Liver (tissue), 8 donors: ENCODE measurements at regions not wholly inside any gene's neighbourhood (a gene's known extent, or its start where the extent isn't known, plus 50 kb on each side); places are given as distances from the start of the nearest gene placed in this dataset.

Source experiments
- DNase-seq: peaks from one replicate; pipeline ENCODE4 v3.0.0-alpha.2; 2017; ENCODE audit warnings: low spot score
- H3K27ac ChIP-seq, 2 donors: one replicate each; pipeline ENCODE4 v1.7.0; 2013; ENCODE audit warnings: inconsistent platforms in 2 of 2, low read length in 2 of 2, control low read depth in 1 of 2, low read depth in 1 of 2, mild to moderate bottlenecking in 1 of 2
- H3K27me3 ChIP-seq, 4 donors: one replicate each; pipeline versions ENCODE4 v1.6.1 to v1.7.0; 2013; ENCODE audit warnings: low read length in 3 of 4, inconsistent platforms in 1 of 4, mild to moderate bottlenecking in 1 of 4, moderate library complexity in 1 of 4; ENCODE audit not compliant: control insufficient read depth in 4 of 4, insufficient read depth in 4 of 4
- H3K36me3 ChIP-seq, 4 donors: one replicate each; pipeline versions ENCODE4 v1.6.1 to v1.7.0; 2013; ENCODE audit warnings: low read length in 3 of 4, mild to moderate bottlenecking in 3 of 4, low read depth in 1 of 4, moderate library complexity in 1 of 4; ENCODE audit not compliant: control insufficient read depth in 4 of 4, insufficient read depth in 3 of 4
- H3K4me1 ChIP-seq, 4 donors: one replicate each; pipeline versions ENCODE4 v1.6.1 to v1.7.0; 2013; ENCODE audit warnings: low read length in 3 of 4, mild to moderate bottlenecking in 3 of 4, moderate library complexity in 1 of 4; ENCODE audit not compliant: control insufficient read depth in 4 of 4, insufficient read depth in 4 of 4
- H3K4me3 ChIP-seq, 3 donors: one replicate each; pipeline versions ENCODE4 v1.6.1 to v1.7.0; 2013; ENCODE audit warnings: low read length in 3 of 3, control low read depth in 1 of 3, low read depth in 1 of 3, mild to moderate bottlenecking in 1 of 3
- H3K9ac ChIP-seq, 2 donors: one replicate each; pipeline ENCODE4 v1.7.0; 2013; ENCODE audit warnings: low read length in 2 of 2, mild to moderate bottlenecking in 2 of 2, moderate library complexity in 2 of 2, control low read depth in 1 of 2, low read depth in 1 of 2
- H3K9me3 ChIP-seq, 4 donors: one replicate each; pipeline versions ENCODE4 v1.6.1 to v1.7.0; 2013; ENCODE audit warnings: low read length in 3 of 4; ENCODE audit not compliant: control insufficient read depth in 4 of 4
- EGR1 ChIP-seq, 2 donors: IDR thresholded peaks; 2 replicates each; pipeline ENCODE4 v1.6.1; 2016 to 2018; ENCODE audit warnings: antibody characterized with exemption in 2 of 2, low read depth in 2 of 2
- FOXA1 ChIP-seq: IDR thresholded peaks from 2 replicates; pipeline ENCODE4 v1.6.1; 2016; ENCODE audit warnings: antibody characterized with exemption
- FOXA2 ChIP-seq: IDR thresholded peaks from 2 replicates; pipeline ENCODE4 v1.6.1; 2016; ENCODE audit warnings: antibody characterized with exemption
- GABPA ChIP-seq, 2 donors: IDR thresholded peaks in 1 of 2; conservative IDR thresholded peaks in 1 of 2; 2 replicates each; pipeline ENCODE4 v1.6.1; 2016; ENCODE audit warnings: antibody characterized with exemption in 2 of 2, mild to moderate bottlenecking in 1 of 2, moderate library complexity in 1 of 2
- HNF4A ChIP-seq, 2 donors: conservative IDR thresholded peaks; 2 replicates each; pipeline ENCODE4 v1.6.1; 2016; ENCODE audit warnings: antibody characterized with exemption in 2 of 2, mild to moderate bottlenecking in 2 of 2
- HNF4G ChIP-seq: IDR thresholded peaks from 2 replicates; pipeline ENCODE4 v1.6.1; 2016; ENCODE audit warnings: antibody characterized with exemption
- JUND ChIP-seq, 2 donors: IDR thresholded peaks; 2 replicates each; pipeline ENCODE4 v1.6.1; 2016; ENCODE audit warnings: antibody characterized with exemption in 2 of 2
- NR2F2 ChIP-seq: IDR thresholded peaks from 2 replicates; pipeline ENCODE4 v1.6.1; 2016; ENCODE audit warnings: antibody characterized with exemption
- RXRA ChIP-seq, 2 donors: IDR thresholded peaks; 2 replicates each; pipeline ENCODE4 v1.6.1; 2017 to 2018; ENCODE audit warnings: antibody characterized with exemption in 2 of 2, mild to moderate bottlenecking in 1 of 2
- SP1 ChIP-seq: IDR thresholded peaks from 2 replicates; pipeline ENCODE4 v1.6.1; 2018; ENCODE audit warnings: antibody characterized with exemption, mild to moderate bottlenecking
- TAF1 ChIP-seq: conservative IDR thresholded peaks from 2 replicates; pipeline ENCODE4 v1.6.1; 2016; ENCODE audit warnings: antibody characterized with exemption, mild to moderate bottlenecking
- YY1 ChIP-seq: IDR thresholded peaks from 2 replicates; pipeline ENCODE4 v1.6.1; 2016; ENCODE audit warnings: antibody characterized with exemption, mild to moderate bottlenecking
- WGBS: extraction: QIAGEN DNeasy Blood & Tissue Kit; methylation state at CpG from one replicate; pipeline ENCODE4 v1.1.7; 2013; 5-methylcytosine and 5-hydroxymethylcytosine counted together
- TF ChIP-seq, protein P1 (sequence below): fragments of 150-350 bp; IDR thresholded peaks from 2 replicates; pipeline ENCODE4 v1.5.1; 2017; ENCODE audit warnings: improper control_type of control experiment, low read depth, low read length; ENCODE audit not compliant: missing input control
- TF ChIP-seq, protein P2 (sequence below): IDR thresholded peaks from 2 replicates; pipeline ENCODE4 v1.6.1; 2016; ENCODE audit warnings: antibody characterized with exemption
- TF ChIP-seq, protein P3 (sequence below): IDR thresholded peaks from 2 replicates; pipeline ENCODE4 v1.6.1; 2016; ENCODE audit warnings: antibody characterized with exemption
- TF ChIP-seq, protein P4 (sequence below): IDR thresholded peaks from 2 replicates; pipeline ENCODE4 v1.6.1; 2016; ENCODE audit warnings: antibody characterized with exemption
- TF ChIP-seq, protein P5 (sequence below): IDR thresholded peaks from 2 replicates; pipeline ENCODE4 v1.6.1; 2016; ENCODE audit warnings: antibody characterized with exemption, mild to moderate bottlenecking
- donor health status: healthy.
- donor health status: healthy.
- donor health status: healthy.
- donor health status: healthy.
- donor health status: healthy.

DNA sequence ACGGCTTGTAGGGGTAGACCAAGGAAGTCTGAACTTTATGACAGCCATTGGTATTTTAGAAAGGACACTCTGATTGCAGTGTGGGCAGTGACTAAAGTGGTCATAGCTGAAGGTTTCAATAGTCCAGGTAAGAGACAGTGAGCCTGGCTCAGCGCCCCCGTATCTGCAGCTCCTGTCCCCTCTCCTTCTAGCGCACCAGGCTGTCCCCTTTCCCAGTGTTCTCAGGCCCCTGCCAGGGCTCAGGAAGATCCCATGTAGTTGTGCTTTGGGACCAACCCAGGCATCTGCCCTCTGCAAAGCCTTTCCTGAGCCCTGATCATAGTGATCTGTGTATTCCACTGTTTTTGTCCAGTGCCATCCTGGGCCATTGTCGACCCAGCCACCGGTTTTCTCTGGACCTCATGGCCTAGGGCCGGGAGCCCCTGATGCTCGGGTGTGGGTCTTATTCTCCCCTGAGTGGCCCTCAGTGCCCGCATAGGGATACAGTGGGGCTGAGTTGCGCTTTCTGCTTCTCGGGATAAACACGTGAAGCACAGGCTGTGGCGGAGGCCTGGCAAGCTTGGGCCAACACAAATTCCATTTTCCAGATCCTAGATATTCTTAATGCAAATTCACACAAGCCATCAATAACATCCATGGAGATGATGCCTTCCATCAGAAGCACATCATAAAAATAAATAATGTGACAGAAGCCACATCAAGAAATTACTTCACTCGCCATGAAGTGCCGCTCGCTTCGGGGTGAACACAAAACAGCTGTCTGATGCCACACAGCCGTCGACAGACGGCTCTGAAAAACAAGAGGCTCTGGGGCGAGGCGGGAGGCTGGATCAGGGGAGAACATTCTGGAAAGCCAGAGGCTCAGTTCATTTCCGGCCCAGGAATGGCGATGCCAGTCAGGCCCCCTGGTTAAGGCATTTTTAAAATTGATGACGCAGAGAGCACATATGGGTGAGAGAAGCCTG, 805.0 kb downstream of the TBC1D22A start:
- TF ChIP-seq, protein P1, sequence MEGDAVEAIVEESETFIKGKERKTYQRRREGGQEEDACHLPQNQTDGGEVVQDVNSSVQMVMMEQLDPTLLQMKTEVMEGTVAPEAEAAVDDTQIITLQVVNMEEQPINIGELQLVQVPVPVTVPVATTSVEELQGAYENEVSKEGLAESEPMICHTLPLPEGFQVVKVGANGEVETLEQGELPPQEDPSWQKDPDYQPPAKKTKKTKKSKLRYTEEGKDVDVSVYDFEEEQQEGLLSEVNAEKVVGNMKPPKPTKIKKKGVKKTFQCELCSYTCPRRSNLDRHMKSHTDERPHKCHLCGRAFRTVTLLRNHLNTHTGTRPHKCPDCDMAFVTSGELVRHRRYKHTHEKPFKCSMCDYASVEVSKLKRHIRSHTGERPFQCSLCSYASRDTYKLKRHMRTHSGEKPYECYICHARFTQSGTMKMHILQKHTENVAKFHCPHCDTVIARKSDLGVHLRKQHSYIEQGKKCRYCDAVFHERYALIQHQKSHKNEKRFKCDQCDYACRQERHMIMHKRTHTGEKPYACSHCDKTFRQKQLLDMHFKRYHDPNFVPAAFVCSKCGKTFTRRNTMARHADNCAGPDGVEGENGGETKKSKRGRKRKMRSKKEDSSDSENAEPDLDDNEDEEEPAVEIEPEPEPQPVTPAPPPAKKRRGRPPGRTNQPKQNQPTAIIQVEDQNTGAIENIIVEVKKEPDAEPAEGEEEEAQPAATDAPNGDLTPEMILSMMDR = no peak
- TF ChIP-seq SP1 (no peak), NR2F2 (no peak), HNF4G (no peak), HNF4A (conservative IDR thresholded peaks at IDR 0.05) (no peak), GABPA (IDR thresholded peaks at IDR 0.05 in 1 of 2, conservative IDR thresholded peaks at IDR 0.05 in 1 of 2) (no peak), YY1 (no peak), EGR1 (IDR thresholded peaks at IDR 0.05; ENCODE audit: low read depth in 2 of 2) (no peak), FOXA2 (no peak)
- TF ChIP-seq, protein P2, sequence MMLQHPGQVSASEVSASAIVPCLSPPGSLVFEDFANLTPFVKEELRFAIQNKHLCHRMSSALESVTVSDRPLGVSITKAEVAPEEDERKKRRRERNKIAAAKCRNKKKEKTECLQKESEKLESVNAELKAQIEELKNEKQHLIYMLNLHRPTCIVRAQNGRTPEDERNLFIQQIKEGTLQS = no peak
- TF ChIP-seq, protein P3, sequence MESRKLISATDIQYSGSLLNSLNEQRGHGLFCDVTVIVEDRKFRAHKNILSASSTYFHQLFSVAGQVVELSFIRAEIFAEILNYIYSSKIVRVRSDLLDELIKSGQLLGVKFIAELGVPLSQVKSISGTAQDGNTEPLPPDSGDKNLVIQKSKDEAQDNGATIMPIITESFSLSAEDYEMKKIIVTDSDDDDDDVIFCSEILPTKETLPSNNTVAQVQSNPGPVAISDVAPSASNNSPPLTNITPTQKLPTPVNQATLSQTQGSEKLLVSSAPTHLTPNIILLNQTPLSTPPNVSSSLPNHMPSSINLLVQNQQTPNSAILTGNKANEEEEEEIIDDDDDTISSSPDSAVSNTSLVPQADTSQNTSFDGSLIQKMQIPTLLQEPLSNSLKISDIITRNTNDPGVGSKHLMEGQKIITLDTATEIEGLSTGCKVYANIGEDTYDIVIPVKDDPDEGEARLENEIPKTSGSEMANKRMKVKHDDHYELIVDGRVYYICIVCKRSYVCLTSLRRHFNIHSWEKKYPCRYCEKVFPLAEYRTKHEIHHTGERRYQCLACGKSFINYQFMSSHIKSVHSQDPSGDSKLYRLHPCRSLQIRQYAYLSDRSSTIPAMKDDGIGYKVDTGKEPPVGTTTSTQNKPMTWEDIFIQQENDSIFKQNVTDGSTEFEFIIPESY = no peak
- TF ChIP-seq, protein P4, sequence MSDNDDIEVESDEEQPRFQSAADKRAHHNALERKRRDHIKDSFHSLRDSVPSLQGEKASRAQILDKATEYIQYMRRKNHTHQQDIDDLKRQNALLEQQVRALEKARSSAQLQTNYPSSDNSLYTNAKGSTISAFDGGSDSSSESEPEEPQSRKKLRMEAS = no peak
- 89% methylated on average over 25 of the region's 25 CpGs for WGBS
- DNase-seq = no peak

DNA sequence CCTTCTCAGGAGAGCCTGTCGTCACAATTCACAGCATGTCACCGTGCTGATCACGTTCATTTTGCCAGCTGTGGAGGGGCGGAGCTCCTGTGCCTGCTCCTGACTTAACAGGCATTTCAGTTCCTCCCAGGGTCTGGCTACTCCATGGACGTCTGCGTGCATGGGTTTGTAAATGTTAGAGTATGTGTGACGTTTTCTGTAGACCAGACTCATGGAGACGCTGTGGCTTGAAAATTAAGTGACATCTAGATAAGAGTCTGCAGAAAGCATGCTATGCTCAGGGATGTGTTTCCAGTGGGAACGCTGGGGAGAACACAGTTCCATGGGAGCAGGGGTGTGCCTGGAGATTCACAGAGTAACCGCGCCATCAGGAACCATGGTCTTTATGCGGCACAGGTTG, 804.0 kb downstream of the TBC1D22A start:
- H3K36me3 ChIP-seq = no peaks in the 10 kb centered on the region
- TF ChIP-seq HNF4A (conservative IDR thresholded peaks at IDR 0.05) (no peak), JUND (IDR thresholded peaks at IDR 0.05) (no peak), FOXA2 (no peak), TAF1 (no peak), EGR1 (IDR thresholded peaks at IDR 0.05; ENCODE audit: low read depth in 2 of 2) (no peak), NR2F2 (no peak), SP1 (no peak), FOXA1 (no peak), YY1 (no peak), RXRA (IDR thresholded peaks at IDR 0.05) (no peak)
- TF ChIP-seq, protein P4 = no peak
- TF ChIP-seq, protein P5, sequence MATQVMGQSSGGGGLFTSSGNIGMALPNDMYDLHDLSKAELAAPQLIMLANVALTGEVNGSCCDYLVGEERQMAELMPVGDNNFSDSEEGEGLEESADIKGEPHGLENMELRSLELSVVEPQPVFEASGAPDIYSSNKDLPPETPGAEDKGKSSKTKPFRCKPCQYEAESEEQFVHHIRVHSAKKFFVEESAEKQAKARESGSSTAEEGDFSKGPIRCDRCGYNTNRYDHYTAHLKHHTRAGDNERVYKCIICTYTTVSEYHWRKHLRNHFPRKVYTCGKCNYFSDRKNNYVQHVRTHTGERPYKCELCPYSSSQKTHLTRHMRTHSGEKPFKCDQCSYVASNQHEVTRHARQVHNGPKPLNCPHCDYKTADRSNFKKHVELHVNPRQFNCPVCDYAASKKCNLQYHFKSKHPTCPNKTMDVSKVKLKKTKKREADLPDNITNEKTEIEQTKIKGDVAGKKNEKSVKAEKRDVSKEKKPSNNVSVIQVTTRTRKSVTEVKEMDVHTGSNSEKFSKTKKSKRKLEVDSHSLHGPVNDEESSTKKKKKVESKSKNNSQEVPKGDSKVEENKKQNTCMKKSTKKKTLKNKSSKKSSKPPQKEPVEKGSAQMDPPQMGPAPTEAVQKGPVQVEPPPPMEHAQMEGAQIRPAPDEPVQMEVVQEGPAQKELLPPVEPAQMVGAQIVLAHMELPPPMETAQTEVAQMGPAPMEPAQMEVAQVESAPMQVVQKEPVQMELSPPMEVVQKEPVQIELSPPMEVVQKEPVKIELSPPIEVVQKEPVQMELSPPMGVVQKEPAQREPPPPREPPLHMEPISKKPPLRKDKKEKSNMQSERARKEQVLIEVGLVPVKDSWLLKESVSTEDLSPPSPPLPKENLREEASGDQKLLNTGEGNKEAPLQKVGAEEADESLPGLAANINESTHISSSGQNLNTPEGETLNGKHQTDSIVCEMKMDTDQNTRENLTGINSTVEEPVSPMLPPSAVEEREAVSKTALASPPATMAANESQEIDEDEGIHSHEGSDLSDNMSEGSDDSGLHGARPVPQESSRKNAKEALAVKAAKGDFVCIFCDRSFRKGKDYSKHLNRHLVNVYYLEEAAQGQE = no peak
- 73% methylated on average over 12 of the region's 12 CpGs for WGBS
- no peak overlapping the region for H3K4me3 ChIP-seq
- no peaks in the 10 kb centered on the region for H3K4me1 ChIP-seq
- H3K27me3 ChIP-seq = no peaks in the 10 kb centered on the region
- no peak overlapping the region for H3K27ac ChIP-seq
- H3K9me3 ChIP-seq = no peaks in the 10 kb centered on the region
- DNase-seq = no peak
- H3K9ac ChIP-seq = no peak overlapping the region

More for the DNA sequence above, 805.0 kb downstream of the TBC1D22A start:
- Histone ChIP-seq H3K9ac (no peak overlapping the region), H3K9me3 (no peaks in the 10 kb centered on the region), H3K27me3 (no peaks in the 10 kb centered on the region), H3K36me3 (no peaks in the 10 kb centered on the region), H3K4me1 (no peaks in the 10 kb centered on the region), H3K27ac (no peak overlapping the region), H3K4me3 (no peak overlapping the region)
